Tibial artery (tissue), 4 donors: ENCODE measurements at regions not wholly inside any gene's neighbourhood (a gene's known extent, or its start where the extent isn't known, plus 50 kb on each side); places are given as distances from the start of the nearest gene placed in this dataset.

Source experiments
- DNase-seq, 2 donors: peaks; one replicate each; pipeline ENCODE4 v3.0.0-alpha.2; 2019
- H3K27ac ChIP-seq, 2 donors: fragments of 200-600 bp; sonication (generic) in 1 of 2; 1 replicate in 1 of 2; 2 replicates in 1 of 2; pipeline ENCODE4 v1.5.1; 2018 to 2019; ENCODE audit warnings: mild to moderate bottlenecking in 1 of 2
- H3K27me3 ChIP-seq, 2 donors: fragments of 200-600 bp; sonication (generic) in 1 of 2; one replicate each; pipeline versions ENCODE4 v1.5.1 to v1.6.0; 2016 to 2019
- H3K36me3 ChIP-seq, 3 donors: fragments of 200-600 bp; sonication (generic) in 2 of 3; one replicate each; pipeline ENCODE4 v1.5.1; 2016 to 2019; ENCODE audit warnings: mild to moderate bottlenecking in 2 of 3
- H3K4me1 ChIP-seq, 4 donors: fragments of 200-600 bp; sonication (generic) in 2 of 4; 1 replicate in 3 of 4; 2 replicates in 1 of 4; pipeline ENCODE4 v1.5.1; 2016 to 2019
- H3K4me3 ChIP-seq, 2 donors: fragments of 200-600 bp; sonication (generic) in 1 of 2; 1 replicate in 1 of 2; 2 replicates in 1 of 2; pipeline ENCODE4 v1.5.1; 2018 to 2019; ENCODE audit warnings: mild to moderate bottlenecking in 2 of 2
- H3K9me3 ChIP-seq, 3 donors: fragments of 200-600 bp; sonication (generic) in 1 of 3; one replicate each; pipeline ENCODE4 v1.5.1; 2016 to 2019
- intact Hi-C: fragments of 100-400 bp; cut with DNase I; formaldehyde crosslinking; loops from one replicate; pipeline ENCODE4 v1.15.0; 2023; ENCODE audit warnings: low total_unique reads
- TF ChIP-seq, protein P1 (sequence below), 2 experiments: fragments of 200-600 bp in 1 of 2; fragments of 450-650 bp in 1 of 2; IDR thresholded peaks; one replicate each; pipeline ENCODE4 v1.5.1; 2017 to 2019; ENCODE audit warnings: antibody characterized with exemption in 2 of 2, mild to moderate bottlenecking in 1 of 2, moderate library complexity in 1 of 2

- Histone ChIP-seq H3K9me3 (no peaks in the 10 kb centered on the region), H3K4me1 (no peaks in the 10 kb centered on the region), H3K27me3 (no peaks in the 10 kb centered on the region), H3K4me3 (no peak overlapping the region), H3K36me3 (no peaks in the 10 kb centered on the region), H3K27ac (no peak overlapping the region)
- intact Hi-C loops = no loop called here
- DNase-seq = no peak
- TF ChIP-seq, protein P1, sequence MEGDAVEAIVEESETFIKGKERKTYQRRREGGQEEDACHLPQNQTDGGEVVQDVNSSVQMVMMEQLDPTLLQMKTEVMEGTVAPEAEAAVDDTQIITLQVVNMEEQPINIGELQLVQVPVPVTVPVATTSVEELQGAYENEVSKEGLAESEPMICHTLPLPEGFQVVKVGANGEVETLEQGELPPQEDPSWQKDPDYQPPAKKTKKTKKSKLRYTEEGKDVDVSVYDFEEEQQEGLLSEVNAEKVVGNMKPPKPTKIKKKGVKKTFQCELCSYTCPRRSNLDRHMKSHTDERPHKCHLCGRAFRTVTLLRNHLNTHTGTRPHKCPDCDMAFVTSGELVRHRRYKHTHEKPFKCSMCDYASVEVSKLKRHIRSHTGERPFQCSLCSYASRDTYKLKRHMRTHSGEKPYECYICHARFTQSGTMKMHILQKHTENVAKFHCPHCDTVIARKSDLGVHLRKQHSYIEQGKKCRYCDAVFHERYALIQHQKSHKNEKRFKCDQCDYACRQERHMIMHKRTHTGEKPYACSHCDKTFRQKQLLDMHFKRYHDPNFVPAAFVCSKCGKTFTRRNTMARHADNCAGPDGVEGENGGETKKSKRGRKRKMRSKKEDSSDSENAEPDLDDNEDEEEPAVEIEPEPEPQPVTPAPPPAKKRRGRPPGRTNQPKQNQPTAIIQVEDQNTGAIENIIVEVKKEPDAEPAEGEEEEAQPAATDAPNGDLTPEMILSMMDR (IDR thresholded peaks at IDR 0.05) = no peak
These were observed 285.4 kb upstream of the GLI3 start for GRCh38 chr7:42522227-42522991.

GRCh38 chr7:42511027-42511426 is 274.0 kb upstream of the GLI3 start:
- Histone ChIP-seq H3K36me3 (no peaks in the 10 kb centered on the region), H3K27me3 (no peaks in the 10 kb centered on the region), H3K4me1 (no peaks in the 10 kb centered on the region), H3K4me3 (no peak overlapping the region), H3K27ac (no peak overlapping the region), H3K9me3 (no peaks in the 10 kb centered on the region)
- TF ChIP-seq, protein P1 (IDR thresholded peaks at IDR 0.05) = no peak
- intact Hi-C loops = no loop called here
- no peak for DNase-seq

GRCh38 chr7:42506097-42506496 is 269.1 kb upstream of the GLI3 start:
- H3K4me3 ChIP-seq = no peak overlapping the region
- no peaks in the 10 kb centered on the region for H3K9me3 ChIP-seq
- intact Hi-C loops = no loop called here
- no peak for DNase-seq
- no peaks in the 10 kb centered on the region for H3K27me3 ChIP-seq
- TF ChIP-seq, protein P1 (IDR thresholded peaks at IDR 0.05) = no peak
- H3K4me1 ChIP-seq = no peaks in the 10 kb centered on the region
- no peak overlapping the region for H3K27ac ChIP-seq
- no peaks in the 10 kb centered on the region for H3K36me3 ChIP-seq

DNA sequence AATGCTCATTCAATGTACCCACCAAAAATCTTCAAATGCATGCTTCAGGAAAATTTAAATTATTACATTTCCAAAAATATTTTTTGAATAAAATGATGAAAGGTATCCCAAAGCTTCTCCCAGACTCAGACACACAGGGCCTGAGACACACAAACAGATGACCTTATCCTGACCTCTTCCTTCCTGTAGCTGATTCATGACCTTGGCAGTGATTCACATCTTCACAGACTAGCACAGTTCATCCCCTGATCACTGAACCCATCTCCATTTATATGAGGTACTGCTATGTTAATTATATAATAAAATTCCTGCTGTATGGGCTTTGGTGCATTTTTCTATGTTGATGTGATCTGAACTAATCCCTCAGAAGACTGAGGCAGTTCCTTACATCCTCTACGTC is 265.0 kb upstream of the GLI3 start:
- Histone ChIP-seq H3K9me3 (no peaks in the 10 kb centered on the region), H3K27me3 (no peaks in the 10 kb centered on the region), H3K36me3 (no peaks in the 10 kb centered on the region), H3K4me3 (no peak overlapping the region), H3K27ac (no peak overlapping the region), H3K4me1 (no peaks in the 10 kb centered on the region)
- intact Hi-C loops = no loop called here
- TF ChIP-seq, protein P1 (IDR thresholded peaks at IDR 0.05) = no peak
- DNase-seq = no peak

DNA sequence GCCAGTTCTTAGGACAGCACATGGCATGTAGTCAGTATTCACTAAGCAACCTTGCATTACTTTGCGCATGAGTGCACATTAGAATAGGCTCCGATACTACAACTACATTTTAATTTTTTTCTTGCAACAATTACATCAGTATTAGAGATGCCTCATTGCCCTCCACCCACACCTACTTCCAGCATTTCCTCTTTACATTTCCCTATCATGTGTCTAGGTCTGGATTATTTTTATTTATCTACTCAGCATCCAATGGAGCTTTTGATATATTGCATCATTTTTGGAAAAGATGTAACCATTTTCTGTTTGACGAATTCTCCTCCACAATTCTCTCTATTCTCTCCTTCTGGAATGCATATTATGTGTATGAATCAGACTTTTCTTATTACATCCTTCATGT is 258.2 kb upstream of the GLI3 start:
- H3K4me1 ChIP-seq = peaks cover 0 to 18% (median 9%) of the 10 kb centered on the region in 4 donors
- no peak for DNase-seq
- H3K36me3 ChIP-seq = no peaks in the 10 kb centered on the region
- no peak overlapping the region for H3K27ac ChIP-seq
- no peaks in the 10 kb centered on the region for H3K9me3 ChIP-seq
- H3K4me3 ChIP-seq = no peak overlapping the region
- H3K27me3 ChIP-seq = no peaks in the 10 kb centered on the region
- TF ChIP-seq, protein P1 (IDR thresholded peaks at IDR 0.05) = no peak
- intact Hi-C loops = no loop called here
